CD14-positive monocyte (primary cell): ENCODE measurements at regions not wholly inside any gene's neighbourhood (a gene's known extent, or its start where the extent isn't known, plus 50 kb on each side); places are given as distances from the start of the nearest gene placed in this dataset.

Source experiments
- DNase-seq, 3 donors: peaks; one replicate each; pipeline ENCODE4 v3.0.0-alpha.2; 2011 to 2022
- H2AFZ ChIP-seq: 2 replicates; pipeline ENCODE4 v1.6.0; 2012; ENCODE audit warnings: mild to moderate bottlenecking, low read depth, low read length, inconsistent platforms; ENCODE audit not compliant: insufficient read depth, poor library complexity, severe bottlenecking
- H3K27ac ChIP-seq, 2 donors: 1 replicate in 1 of 2; 2 replicates in 1 of 2; pipeline ENCODE4 v1.5.1; 2012 to 2013; ENCODE audit warnings: low read length in 2 of 2, control low read depth in 1 of 2, inconsistent platforms in 1 of 2, low read depth in 1 of 2, mild to moderate bottlenecking in 1 of 2
- H3K27me3 ChIP-seq, 2 donors: one replicate each; pipeline versions ENCODE4 v1.6.0 to v1.6.1; 2011 to 2013; ENCODE audit warnings: low read length in 2 of 2; ENCODE audit not compliant: control insufficient read depth in 2 of 2, insufficient read depth in 2 of 2
- H3K36me3 ChIP-seq, 2 donors: replicated peaks in 1 of 2; 1 replicate in 1 of 2; 2 replicates in 1 of 2; pipeline versions ENCODE4 v1.5.1 to v1.6.1; 2012 to 2013; ENCODE audit warnings: low read length in 2 of 2, control low read depth in 1 of 2, inconsistent platforms in 1 of 2, mild to moderate bottlenecking in 1 of 2; ENCODE audit not compliant: insufficient read depth in 2 of 2, control insufficient read depth in 1 of 2
- H3K4me1 ChIP-seq, 2 donors: 1 replicate in 1 of 2; 2 replicates in 1 of 2; pipeline versions ENCODE4 v1.5.1 to v1.6.1; 2012 to 2013; ENCODE audit warnings: low read length in 2 of 2, control low read depth in 1 of 2, inconsistent platforms in 1 of 2, mild to moderate bottlenecking in 1 of 2, moderate library complexity in 1 of 2; ENCODE audit not compliant: insufficient read depth in 2 of 2, control insufficient read depth in 1 of 2
- H3K4me2 ChIP-seq: replicated peaks from 2 replicates; pipeline ENCODE3; 2012; ENCODE audit warnings: low read length, moderate library complexity, mild to moderate bottlenecking; ENCODE audit not compliant: poor library complexity, severe bottlenecking; ENCODE audit errors: extremely low read depth
- H3K4me3 ChIP-seq, 3 experiments: fragments of 200-600 bp in 1 of 3; sonication (generic) in 1 of 3; replicated peaks in 1 of 3; 1 replicate in 2 of 3; 2 replicates in 1 of 3; pipeline ENCODE4 v1.5.1; 2011 to 2013; ENCODE audit warnings: low read length in 3 of 3, mild to moderate bottlenecking in 3 of 3, control low read depth in 2 of 3, low read depth in 2 of 3, inconsistent platforms in 1 of 3, moderate library complexity in 1 of 3
- H3K79me2 ChIP-seq: 2 replicates; pipeline ENCODE4 v1.6.0; 2012; ENCODE audit warnings: mild to moderate bottlenecking, control low read depth, inconsistent platforms, low read length, moderate library complexity; ENCODE audit not compliant: insufficient read depth
- H3K9ac ChIP-seq: 2 replicates; pipeline ENCODE4 v1.6.0; 2017; ENCODE audit warnings: low read length, mild to moderate bottlenecking; ENCODE audit not compliant: insufficient read depth, poor library complexity, severe bottlenecking
- H3K9me3 ChIP-seq, 2 donors: replicated peaks in 1 of 2; 1 replicate in 1 of 2; 2 replicates in 1 of 2; pipeline versions ENCODE4 v1.5.1 to v1.6.1; 2012 to 2013; ENCODE audit warnings: low read length in 2 of 2, control low read depth in 1 of 2; ENCODE audit not compliant: control insufficient read depth in 1 of 2, insufficient read depth in 1 of 2
- H4K20me1 ChIP-seq: 2 replicates; pipeline ENCODE4 v1.6.0; 2012; ENCODE audit warnings: mild to moderate bottlenecking, low read length, control low read depth, moderate library complexity; ENCODE audit not compliant: insufficient read depth
- H3K27ac Mint-ChIP-seq, 7 donors: one replicate each; pipeline ENCODE4 v1.8.0; 2020; ENCODE audit warnings: mild to moderate bottlenecking in 7 of 7, mixed read lengths in 7 of 7, moderate library complexity in 6 of 7, inconsistent platforms in 2 of 7
- H3K27me3 Mint-ChIP-seq, 3 donors: one replicate each; pipeline ENCODE4 v1.8.0; 2021 to 2022; ENCODE audit warnings: low read depth in 3 of 3, mild to moderate bottlenecking in 3 of 3, mixed read lengths in 3 of 3, moderate library complexity in 3 of 3, inconsistent platforms in 1 of 3
- H3K36me3 Mint-ChIP-seq, 2 donors: one replicate each; pipeline ENCODE4 v1.8.0; 2020; ENCODE audit warnings: mixed read lengths in 2 of 2, inconsistent platforms in 1 of 2, mild to moderate bottlenecking in 1 of 2
- H3K4me1 Mint-ChIP-seq: one replicate; pipeline ENCODE4 v1.8.0; 2020; ENCODE audit warnings: mild to moderate bottlenecking, mixed read lengths
- H3K4me3 Mint-ChIP-seq, 2 donors: one replicate each; pipeline ENCODE4 v1.8.0; 2020; ENCODE audit warnings: mild to moderate bottlenecking in 2 of 2, mixed read lengths in 2 of 2, moderate library complexity in 1 of 2
- H3K9me3 Mint-ChIP-seq, 7 donors: one replicate each; pipeline ENCODE4 v1.8.0; 2020 to 2022; ENCODE audit warnings: mixed read lengths in 7 of 7, mild to moderate bottlenecking in 6 of 7, moderate library complexity in 6 of 7, inconsistent platforms in 2 of 7
- CTCF ChIP-seq: fragments of 200-600 bp; IDR thresholded peaks from one replicate; pipeline ENCODE4 v1.8.0; 2022; ENCODE audit warnings: antibody characterized with exemption, mild to moderate bottlenecking
- WGBS: methylation state at CpG from one replicate; pipeline ENCODE4 v1.1.5; 2013; ENCODE audit warnings: missing lambda C conversion rate; ENCODE audit not compliant: insufficient coverage; 5-methylcytosine and 5-hydroxymethylcytosine counted together
- intact Hi-C, 2 donors: fragments of 100-400 bp; cut with micrococcal nuclease; formaldehyde crosslinking; loops; one replicate each; pipeline versions ENCODE4 v1.15.0 to v1.15.1; 2023

DNA sequence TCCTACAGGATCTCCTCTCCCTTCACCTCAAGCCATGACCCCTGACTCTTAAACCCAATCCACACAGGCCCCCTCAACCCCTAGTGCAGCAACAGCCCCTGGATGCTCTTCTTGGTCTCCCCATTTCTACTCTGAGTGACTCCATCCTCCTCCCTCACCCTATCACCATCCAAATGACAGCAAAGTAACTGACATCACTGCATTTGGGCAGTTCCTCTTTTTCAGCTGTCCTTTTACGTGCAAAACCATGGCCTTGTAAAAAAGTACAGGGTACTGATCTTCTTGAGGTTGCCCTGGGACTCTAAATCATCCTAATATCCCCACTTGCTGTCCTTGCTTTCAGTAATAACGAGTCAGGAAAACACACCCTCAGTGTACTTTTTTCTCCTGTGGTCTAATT lies 454.9 kb downstream of the ADRA2A start:
- 0% methylated on average over 1 of the region's 2 CpGs for WGBS
- no peak for DNase-seq
- peaks cover 0 to 3% (median 2%) of the 10 kb centered on the region in 7 donors for H3K9me3 Mint-ChIP-seq
- no peaks in the 10 kb centered on the region for H3K36me3 ChIP-seq
- no peak overlapping the region for H3K9ac ChIP-seq
- no peaks in the 10 kb centered on the region for H3K4me1 ChIP-seq
- H3K4me3 Mint-ChIP-seq = peak overlapping the region in 1 of 2 donors; percentile 37
- no peaks in the 10 kb centered on the region for H4K20me1 ChIP-seq
- no peak overlapping the region for H3K4me3 ChIP-seq
- no peaks in the 10 kb centered on the region for H3K27me3 ChIP-seq
- no peak overlapping the region for H3K27ac ChIP-seq
- no peak overlapping the region for H3K4me2 ChIP-seq
- peaks cover 0 to 2% (median 0%) of the 10 kb centered on the region in 3 donors for H3K27me3 Mint-ChIP-seq
- intact Hi-C loops = no loop called here
- no peaks in the 10 kb centered on the region for H3K4me1 Mint-ChIP-seq
- H3K79me2 ChIP-seq = no peaks in the 10 kb centered on the region
- no peak overlapping the region for H3K27ac Mint-ChIP-seq
- no peak for TF ChIP-seq CTCF
- H3K9me3 ChIP-seq = no peaks in the 10 kb centered on the region
- H2AFZ ChIP-seq = no peak overlapping the region
- H3K36me3 Mint-ChIP-seq = no peaks in the 10 kb centered on the region

DNA sequence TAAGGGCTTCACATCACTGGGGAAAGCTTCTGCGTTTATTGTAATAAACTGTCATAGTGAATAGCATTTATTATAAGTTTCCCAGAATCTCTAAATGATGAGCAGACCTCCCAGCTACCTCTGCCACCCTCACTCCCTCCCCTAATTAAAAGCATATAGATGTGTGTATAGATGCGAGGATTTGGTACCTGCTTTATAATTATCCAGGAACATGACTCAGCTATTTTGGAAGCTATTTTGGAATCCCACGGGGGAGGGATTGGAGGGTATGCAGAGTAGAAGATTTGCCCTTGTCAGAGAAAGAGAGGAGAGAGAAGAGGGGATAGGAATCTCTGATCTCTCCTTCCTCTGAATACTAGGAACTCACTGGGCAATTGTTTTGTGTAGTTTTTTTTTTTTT lies 455.3 kb downstream of the ADRA2A start:
- Mint-ChIP-seq H3K36me3 (no peaks in the 10 kb centered on the region), H3K4me1 (no peaks in the 10 kb centered on the region), H3K9me3 (peaks cover 0 to 3% (median 0%) of the 10 kb centered on the region in 7 donors), H3K27ac (no peak overlapping the region), H3K4me3 (no peak overlapping the region), H3K27me3 (peaks cover 0 to 2% (median 0%) of the 10 kb centered on the region in 3 donors)
- no peak for DNase-seq
- Histone ChIP-seq H4K20me1 (no peaks in the 10 kb centered on the region), H3K79me2 (no peaks in the 10 kb centered on the region), H3K4me2 (no peak overlapping the region), H3K27ac (no peak overlapping the region), H3K27me3 (no peaks in the 10 kb centered on the region), H3K9ac (no peak overlapping the region), H3K4me3 (no peak overlapping the region), H3K36me3 (no peaks in the 10 kb centered on the region), H2AFZ (no peak overlapping the region), H3K4me1 (no peaks in the 10 kb centered on the region), H3K9me3 (no peaks in the 10 kb centered on the region)
- TF ChIP-seq CTCF = no peak
- WGBS = no CpG with 5 or more reads among the region's 3 CpGs
- intact Hi-C loops = no loop called here
